Inflammatory macrophage treated with lipopolysaccharide for 1 hour (primary cell): ENCODE measurements at regions not wholly inside any gene's neighbourhood (a gene's known extent, or its start where the extent isn't known, plus 50 kb on each side); places are given as distances from the start of the nearest gene placed in this dataset.

Experiments
- DNase-seq, 2 donors: peaks; one replicate each; pipeline ENCODE4 v3.0.0-alpha.2; 2020 to 2022

DNA sequence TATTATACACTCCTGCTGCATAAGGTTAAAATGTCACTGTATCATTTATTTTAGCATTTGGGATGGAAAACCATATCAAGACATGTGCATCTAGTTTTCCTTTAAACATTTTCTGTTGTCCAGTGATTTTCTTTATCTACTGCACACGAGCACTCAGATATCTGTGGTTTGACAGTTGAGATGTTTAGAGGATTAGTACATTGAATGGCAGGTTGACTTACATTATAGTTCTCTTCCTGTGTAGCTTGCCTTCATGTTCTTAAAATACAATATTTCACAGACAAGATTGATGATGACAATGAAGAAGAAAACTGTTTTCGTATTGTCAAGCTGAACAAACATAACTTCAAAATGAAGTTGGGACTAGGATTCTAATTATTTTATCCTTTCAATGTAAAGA, 2378.4 kb upstream of the WWC1 start:
- no peak for DNase-seq

DNA sequence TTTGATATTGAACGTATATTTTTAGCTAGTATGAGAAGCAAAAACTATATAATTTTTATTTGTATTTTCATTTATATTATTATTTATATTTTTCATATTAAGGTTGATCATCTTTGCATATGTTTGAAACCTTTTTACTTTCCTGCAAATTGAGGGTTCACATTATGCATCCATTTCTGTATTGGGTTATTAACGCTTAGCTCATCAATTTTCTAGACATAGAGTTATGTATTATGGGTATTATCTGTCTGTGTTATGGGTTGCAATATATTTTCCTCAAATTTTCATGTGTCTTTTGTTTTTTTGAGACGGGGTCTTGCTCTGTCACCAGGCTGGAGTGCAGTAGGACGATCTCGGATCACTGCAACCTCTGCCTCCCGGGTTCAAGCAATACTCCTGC, 2377.0 kb upstream of the WWC1 start:
- no peak for DNase-seq

DNA sequence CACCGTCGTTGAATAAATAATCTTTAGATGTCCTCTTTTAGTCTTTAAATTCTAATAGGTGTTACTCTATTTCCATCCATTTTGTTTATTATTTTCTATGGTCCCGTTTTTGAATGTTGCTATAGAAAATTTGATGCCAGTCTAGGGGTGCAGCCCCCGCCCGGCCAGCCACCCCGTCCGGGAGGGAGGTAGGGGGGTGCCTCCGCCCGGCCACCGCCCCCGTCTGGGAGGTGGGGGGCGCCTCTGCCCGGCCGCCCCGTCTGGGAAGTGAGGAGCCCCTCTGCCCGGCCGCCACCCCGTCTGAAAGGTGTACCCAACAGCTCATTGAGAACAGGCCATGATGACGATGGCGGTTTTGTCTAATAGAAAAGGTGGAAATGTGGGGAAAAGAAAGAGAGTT, 2372.2 kb upstream of the WWC1 start:
- no peak for DNase-seq

DNA sequence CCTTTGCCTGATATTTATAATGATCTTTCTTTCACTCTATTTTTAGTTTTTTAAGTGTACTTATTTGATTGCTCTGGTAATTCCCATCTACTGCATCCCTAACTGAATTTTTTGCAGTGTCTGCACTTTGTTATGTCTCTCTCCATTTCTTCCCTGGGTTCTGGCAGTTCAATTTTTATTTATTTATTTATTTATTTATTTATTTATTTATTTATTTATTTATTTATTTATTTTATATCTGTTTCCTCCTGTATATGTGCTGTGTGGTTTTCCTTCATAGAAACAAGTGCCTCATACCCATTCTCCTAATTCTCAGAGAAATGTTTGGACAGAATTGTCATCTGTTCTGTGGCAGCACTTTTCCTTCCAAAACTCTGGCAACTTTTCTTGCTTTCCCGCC, 2370.8 kb upstream of the WWC1 start:
- no peak for DNase-seq

DNA sequence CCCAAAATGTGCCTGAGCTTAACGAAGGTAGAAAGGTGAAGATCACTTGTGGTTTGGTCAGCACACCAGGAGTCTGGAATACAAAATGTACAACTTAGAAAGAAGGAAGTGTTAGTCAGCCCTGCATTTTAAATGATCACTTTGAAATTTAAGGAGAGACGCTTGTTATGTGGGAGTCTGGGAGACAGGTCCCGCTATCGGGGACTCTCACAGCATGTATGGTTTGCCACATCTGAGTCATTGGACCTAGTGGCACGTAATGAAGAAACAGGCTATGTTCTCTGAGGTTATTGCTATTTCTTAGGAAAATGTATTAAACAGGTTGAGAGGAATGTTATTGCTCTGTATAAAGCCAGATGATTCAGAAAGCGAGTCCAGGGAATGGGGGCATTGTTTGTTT, 2362.5 kb upstream of the WWC1 start:
- no peak for DNase-seq

DNA sequence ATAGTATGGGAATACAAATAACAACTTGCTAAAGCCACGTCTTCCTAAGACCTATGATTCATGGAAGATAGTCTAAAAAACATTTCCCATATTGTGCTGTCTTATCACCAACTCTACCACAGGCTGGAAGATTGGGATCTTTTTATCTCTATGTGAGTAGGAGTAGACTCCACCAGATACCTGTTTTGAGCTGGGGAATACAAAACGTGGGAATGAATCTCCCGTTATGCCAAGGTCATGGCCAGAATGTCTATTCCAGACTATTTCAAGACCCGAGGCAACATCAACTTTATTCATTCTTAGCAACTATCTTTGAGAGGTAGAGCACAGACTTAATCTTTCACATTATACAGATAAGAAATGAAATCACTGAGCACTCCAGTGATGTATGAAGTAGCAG, 2350.9 kb upstream of the WWC1 start:
- DNase-seq: no peak

DNA sequence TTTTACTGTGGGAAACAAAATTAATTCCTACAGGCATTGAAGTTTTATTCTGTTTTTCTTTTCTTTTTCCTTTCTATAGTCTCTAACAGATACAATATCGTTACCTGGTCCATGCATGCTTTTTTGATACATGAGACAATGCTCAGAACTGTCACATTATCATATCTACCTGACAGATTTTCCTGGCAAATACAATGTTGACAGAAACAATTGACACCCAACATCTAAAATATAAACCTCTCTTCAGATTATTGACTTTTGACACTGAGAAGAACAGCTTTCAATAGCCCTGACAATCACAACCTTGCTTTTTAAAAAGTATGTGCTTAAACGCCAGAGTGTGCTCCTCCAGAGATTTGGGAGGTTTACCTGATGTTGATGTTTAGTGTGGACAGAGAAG, 2334.6 kb upstream of the WWC1 start:
- DNase-seq: no peak

DNA sequence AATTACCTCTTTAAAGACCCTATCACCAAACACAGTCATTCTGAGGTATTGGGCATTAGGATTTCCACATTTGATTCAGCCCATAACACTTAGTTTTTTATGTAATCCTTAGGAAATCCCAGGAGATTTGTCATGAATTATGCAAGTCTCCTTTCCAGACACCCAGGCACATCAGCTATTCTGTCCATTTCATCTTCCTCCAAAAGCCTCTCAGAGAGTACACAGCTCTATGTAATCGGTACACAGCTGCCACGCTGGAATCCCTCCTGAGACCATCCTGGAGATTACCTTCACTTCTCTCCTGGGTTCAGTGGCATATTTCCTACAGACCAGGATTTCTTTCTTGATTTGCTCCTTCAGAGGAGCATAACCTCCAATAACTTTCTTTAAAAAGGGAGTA, 2309.8 kb upstream of the WWC1 start:
- no peak for DNase-seq

DNA sequence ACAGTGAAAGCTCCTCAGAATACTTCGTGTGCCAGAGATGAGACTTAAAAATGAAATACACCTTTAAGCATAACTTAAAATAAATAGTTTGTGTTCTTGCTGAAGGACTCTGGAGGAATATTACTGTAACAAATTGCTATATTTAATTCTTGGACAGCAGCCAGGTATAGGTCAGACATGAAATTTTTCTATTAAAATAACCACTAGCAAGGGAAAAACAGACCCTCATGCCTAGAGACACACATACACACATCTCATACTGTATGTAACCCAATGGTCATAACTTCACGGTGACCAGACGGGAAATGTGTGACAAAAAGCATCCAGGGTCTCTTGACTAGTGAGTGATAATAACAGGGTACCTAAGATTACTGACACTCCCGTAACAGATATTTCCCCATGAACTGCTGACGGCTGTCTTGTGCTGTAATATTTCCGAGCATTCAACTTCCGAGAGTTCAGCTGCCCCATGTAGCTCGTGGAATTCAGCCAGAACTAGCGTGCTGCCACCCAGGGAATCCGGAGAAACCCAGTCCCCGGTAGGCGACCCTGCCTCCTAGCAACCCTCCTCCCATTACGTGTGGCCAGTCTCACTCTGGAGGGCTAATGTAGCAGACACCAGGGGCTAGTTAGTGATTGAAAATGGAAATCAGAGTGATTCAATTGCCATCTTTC, 2295.1 kb upstream of the WWC1 start:
- no peak for DNase-seq

DNA sequence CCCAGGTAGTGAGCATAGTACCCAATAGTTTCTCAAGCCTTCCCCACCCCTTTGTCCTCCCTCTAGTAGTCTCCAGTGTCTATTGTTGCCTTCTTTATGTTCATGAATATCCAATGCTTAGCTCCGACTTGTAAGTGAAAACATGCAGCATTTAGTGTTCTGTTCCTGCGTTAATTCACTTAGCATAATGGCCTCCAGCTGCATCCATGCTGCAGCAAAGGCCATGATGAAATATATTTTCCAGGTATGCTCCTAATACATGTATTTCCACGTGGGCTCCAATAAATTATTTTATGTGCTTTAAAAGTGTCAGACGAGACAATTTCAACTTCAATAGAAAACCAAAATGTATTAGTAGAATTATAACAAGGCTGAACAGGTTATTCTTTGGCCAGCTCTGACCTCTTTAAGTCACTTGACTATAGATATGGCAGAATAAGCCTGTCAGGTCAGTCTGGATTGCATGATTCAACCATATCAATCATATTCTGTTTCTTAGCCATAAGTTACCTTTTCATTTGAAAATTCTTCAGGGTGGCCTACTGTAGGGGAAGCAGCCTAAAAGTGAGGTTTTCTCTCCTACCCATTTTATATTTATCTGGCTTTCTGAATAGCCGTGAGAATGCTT, 2291.6 kb upstream of the WWC1 start:
- DNase-seq: no peak

DNA sequence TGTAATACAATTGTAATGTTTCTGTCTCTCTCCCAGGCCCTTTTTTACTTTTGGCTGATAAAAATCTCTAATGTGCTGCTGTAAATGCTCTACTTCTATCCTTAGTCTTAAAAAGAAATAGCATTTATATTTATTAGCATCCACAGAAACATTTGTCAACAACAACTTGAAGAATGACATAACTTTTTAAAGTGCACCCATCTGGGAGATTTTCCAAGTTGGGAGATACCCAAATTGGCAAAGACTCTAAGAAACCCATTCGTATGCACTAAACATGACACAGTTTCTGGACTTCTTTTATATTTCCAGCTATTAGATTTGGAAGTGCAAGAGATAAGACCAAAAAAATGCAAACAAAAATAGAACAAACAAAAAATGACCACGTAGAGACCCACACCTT, 2287.4 kb upstream of the WWC1 start:
- no peak for DNase-seq

DNA sequence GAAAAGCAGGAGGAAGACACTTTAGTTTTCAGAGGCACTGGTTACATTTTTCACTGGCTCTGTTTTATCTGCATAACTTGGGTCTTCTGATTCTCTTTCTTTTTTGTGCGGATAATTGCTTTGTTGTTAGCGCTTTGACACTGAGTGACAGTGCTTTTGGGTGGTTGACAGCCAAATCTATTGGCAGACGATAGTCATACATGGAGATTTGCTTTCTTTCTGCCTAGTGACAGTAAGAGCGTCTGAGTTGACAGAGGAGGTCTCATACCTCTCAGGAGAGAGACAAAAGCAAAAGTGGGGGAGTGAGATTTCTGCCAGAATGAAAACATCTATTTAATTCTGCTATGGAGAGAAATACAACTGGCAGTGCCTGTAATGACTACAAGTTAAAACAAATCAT, 2278.0 kb upstream of the WWC1 start:
- DNase-seq: no peak

DNA sequence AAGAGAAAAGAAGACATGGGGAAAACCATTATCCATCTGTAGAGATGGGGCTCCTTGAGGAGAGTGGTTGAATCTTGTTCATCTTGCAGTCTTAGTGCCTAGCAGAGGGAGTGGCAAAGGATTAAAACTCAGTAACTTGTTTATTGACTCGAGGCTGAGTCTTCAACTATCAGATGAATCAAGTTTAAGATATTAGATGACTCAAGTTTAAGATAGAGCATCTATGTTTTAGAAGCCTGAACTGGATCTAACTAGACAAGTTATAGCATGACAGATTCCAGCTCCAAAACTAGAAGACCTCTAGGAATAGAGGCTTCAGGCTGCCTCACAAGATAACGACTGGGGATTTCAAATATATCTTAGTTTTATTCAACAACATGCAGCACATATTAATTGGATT, 2277.2 kb upstream of the WWC1 start:
- no peak for DNase-seq

DNA sequence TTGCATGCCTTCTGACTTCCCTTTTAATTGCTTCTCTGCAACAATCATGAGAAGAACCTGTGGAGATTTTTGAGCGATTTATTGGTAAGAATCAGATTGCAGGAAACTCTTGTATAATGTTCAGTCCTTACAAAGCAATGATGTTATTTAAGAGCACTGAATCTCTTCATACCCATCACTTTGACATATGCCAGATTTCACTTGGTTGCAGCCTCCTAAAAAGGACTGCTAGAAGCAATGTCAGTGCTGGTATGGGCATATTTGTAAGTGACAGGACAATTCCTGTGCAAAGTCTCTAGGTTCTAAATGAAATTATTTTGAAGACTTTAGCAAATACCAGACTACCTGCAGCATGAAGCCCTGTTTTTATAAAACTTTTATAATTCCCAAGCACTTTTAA, 2272.7 kb upstream of the WWC1 start:
- no peak for DNase-seq

DNA sequence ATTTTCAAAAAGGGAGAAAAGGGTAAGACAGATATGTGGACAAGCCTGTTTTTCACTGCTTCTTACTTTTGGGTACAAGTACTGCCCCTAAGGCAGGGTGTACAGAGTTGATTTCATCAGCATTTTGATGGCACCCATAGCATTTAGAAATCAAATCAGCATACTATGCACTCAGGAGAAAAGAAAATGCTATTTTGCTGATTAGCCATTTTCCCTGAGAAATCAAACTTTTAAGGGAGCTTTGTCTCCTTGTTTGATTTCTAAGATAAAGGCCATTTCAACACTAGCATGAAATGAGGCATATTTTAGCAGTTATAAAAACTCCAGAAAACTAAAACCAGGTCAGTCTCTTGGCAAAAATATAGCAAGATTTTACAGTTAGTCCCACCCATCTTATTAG, 2269.4 kb upstream of the WWC1 start:
- DNase-seq: no peak

DNA sequence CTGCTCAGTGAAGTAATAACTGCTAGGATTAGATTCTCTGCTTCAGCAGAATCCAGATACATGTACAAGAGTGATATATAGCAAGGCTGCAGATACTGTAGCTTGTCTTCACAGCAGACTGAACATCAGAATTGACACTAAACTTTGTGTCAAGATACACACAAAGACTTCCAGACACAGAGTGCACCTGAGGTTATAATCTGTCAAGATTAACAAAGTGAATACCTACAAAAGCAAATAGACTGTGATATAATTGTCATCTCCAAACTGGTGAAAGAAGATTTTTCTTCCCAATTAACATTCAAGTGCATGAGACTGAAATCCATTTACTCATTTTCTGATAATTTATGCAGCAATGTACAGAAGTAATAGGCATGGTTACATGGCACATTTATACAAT, 2266.5 kb upstream of the WWC1 start:
- DNase-seq: no peak

DNA sequence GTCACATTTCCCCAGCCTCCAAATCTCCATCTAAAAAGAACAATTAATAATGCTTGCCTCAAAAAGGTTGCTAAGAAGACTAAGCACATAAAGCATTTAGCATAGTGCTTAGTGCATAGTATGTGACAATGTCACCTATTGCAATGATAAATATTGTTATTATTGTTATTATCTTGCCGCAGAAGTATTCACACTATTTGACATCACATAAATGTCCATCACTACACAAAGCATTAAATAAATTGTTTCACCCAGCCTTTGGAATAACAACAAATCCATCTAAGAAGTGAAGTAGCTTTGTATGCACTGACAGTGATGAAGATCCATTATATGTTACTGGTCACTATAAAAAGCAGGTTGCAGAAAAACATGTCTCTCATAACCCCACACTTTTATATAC, 2263.9 kb upstream of the WWC1 start:
- DNase-seq: no peak

DNA sequence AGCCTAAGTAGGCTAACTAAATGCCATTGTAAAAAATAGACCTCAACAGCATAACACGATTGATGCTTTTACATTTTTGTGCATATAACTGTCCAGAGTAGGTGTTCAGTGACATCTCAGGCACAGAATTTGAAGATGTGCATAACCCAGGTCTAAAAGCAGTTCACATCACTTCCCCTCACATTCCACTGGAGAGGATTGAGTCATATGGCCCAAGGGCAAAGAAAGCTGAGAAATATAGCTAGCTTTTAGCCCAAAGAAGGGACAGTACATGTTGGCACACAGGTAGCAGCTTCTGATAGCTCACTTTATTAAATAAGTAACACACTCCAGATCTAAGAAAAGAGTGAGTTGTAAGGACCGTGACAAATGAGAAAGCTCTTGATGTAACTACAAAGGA, 2259.5 kb upstream of the WWC1 start:
- DNase-seq: no peak

DNA sequence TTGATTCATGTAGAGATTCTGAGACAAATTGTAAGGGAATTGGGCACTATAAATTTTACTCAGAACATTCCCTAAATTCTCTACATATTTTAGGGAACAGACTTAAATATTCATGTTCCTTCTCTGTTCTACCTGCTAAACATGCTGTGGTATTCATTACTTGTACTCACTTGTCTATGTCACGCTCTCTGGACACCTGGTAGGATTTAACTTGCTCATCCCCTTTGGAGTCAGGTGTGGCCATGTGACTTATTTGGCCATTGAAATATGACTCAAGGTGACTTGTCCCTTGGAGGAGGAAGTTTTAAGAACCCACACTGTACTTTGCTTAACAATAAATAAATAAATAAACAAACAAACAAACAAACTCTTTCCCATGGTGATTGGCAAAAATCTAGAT, 2258.8 kb upstream of the WWC1 start:
- no peak for DNase-seq

DNA sequence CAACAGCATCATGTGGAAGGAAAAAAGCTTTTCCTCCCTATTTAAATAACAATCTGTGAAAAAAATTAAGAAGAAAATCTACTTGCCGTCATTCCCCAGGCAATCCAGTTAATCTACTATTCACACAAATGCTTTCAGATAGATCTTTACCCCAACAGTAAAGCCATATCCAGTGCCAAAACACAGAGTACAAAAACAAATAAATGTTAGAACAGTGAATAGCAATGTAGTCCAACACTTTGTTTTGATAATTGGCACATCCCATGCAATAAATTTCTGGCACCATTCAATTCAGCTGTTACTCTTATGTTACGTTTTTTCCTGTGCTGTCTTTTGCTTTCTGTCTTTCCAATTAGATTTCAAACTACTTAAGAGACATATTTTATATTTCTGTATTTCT, 2245.5 kb upstream of the WWC1 start:
- no peak for DNase-seq

DNA sequence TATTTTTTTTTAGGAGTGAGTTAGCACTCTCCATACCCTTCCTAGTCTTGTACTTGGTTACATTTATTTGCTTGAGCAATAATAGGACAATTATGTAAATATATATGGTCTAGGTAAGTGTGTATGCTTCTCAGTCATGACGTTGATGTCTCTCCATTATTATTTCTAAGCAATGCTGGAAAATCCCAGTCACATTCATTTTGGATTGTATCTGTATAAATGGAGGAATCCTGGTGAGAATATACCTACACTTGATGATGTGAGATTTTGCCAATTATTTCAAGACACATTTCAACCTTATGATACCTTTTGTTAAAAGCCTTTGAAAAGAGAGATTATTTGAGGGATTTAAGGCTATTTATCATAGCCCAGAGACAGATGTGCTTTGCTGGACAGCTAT, 2244.5 kb upstream of the WWC1 start:
- no peak for DNase-seq

DNA sequence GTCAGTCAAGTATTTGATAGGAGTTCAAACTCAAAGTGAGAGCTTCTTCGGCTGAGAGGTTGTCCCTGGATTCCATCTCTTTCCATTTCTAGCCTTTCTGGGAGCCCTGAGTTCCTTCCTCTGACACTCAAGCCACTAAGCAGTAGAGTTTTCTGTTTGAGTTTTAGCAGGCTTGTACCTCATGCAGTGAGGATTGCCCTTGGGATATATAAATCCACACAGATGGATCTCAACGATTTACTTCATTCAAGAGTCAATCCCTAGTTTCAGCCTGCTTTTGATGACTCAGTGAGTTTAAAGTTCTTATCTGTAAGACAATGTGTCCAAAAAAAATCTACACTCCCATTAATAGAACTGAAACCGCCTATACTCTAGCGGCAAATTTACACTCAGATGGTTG, 2240.9 kb upstream of the WWC1 start:
- no peak for DNase-seq

DNA sequence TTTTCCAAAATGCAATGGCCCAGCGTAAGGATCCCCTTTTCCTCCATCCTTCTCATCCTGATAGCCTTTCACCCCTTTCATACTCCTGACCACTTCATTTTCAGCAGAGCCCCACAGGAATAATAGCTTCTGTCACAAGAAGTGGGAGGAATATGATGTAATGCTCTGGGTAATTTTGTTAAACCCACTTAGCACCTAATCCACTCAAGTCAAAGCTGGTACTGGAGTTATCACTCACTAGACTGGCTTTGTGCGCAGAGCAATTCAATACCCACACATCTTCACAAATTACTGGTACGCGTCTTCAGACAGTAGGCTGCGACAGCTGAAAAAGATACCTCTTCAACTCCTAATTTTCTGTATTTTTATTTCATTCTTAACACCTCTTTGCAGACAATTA, 2232.8 kb upstream of the WWC1 start:
- no peak for DNase-seq

DNA sequence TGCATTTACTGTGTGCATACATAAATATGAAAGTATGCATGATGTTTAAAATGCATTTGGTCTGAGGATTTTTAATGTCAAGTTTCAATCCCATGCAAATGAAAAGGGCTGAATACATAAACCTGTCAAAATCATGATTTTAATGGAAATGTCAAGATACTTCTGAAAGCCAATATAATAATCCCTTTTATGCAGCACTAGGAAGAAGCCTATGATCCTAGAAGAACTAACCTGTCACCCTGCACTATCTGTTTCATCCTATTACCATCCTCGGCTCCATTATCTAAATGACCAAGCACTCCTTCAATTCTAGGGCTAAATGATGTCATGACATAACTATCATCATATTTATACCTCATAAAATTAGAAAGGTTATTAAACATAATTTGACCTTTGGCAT, 2229.4 kb upstream of the WWC1 start:
- DNase-seq: no peak

DNA sequence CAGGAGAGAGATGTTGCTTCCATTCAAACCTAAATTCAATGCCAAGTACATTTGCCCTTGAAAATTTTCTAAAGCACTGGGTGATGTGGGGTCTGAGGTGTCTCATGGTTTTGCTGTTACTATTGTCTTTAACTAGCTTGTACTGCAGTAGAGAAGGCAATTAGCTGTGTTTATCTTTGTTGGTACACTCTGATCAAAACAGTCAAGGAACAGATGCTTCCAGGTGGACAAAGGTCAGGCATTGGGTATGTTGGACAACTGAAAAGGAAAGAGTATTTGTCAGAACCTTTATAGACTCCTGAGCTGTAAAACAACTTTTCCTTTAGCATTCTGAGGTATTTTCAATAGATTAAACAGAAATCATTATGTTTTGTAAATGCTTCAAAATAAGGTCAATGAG, 2228.7 kb upstream of the WWC1 start:
- no peak for DNase-seq
